K562 (cell line): ENCODE measurements at regions not wholly inside any gene's neighbourhood (a gene's known extent, or its start where the extent isn't known, plus 50 kb on each side); places are given as distances from the start of the nearest gene placed in this dataset.

Experiments used
- ATAC-seq: fragments of 200-7000 bp; cut with Tn5 transposase; 3 replicates; pipeline ENCODE4 v1.9.1; 2020; ENCODE audit warnings: moderate library complexity
- BruUV-seq: library from RNA; stranded (reverse); fragments of 400-500 nt; replicated peaks from 2 replicates; lab custom pipeline; 2021; lab: Mats Ljungman, UMichigan
- CTCF ChIA-PET: fragments of 300-600 bp; formaldehyde crosslinking; extraction: SDS; loops from one replicate; lab custom pipeline; 2021; ENCODE audit warnings: low intra/inter-chr PET ratio; lab: Yijun Ruan, JAX
- POLR2A ChIA-PET: fragments of 300-600, 350-650 bp; sonication (Branson Sonifier 250); formaldehyde crosslinking; extraction: SDS; loops from one replicate; lab custom pipeline; 2021; ENCODE audit warnings: antibody characterized with exemption, inconsistent platforms; lab: Yijun Ruan, JAX
- DNase-seq, 4 experiments: peaks; one replicate each; pipeline versions ENCODE4 v3.0.0 to v3.0.0-alpha.2; 2011 to 2018; ENCODE audit warnings: low spot score in 3 of 4, mixed read lengths in 3 of 4; ENCODE audit errors: extremely low read depth in 1 of 4
- FAIRE-seq: peaks from 2 replicates; lab custom pipeline; 2011; peaks lifted over from hg19 to GRCh38; lab: Jason Lieb, UNC
- H2AFZ ChIP-seq: 2 replicates; pipeline ENCODE4 v1.6.0; 2011; ENCODE audit warnings: low read depth, low read length, control low read depth, inconsistent platforms
- H3K27ac ChIP-seq: fragments of 200-600 bp; 3 replicates; pipeline ENCODE4 v1.8.0; 2011; ENCODE audit warnings: low read depth, mild to moderate bottlenecking, control low read depth, inconsistent platforms, low read length, moderate library complexity, mixed read lengths; ENCODE audit errors: extremely low read depth
- H3K27me3 ChIP-seq, 2 experiments: fragments of 300-600 bp in 1 of 2; 2 replicates in 1 of 2; 3 replicates in 1 of 2; pipeline versions ENCODE4 v1.6.0 to v1.8.0; 2011; ENCODE audit warnings: inconsistent platforms in 2 of 2, low read length in 2 of 2, mild to moderate bottlenecking in 1 of 2, mixed read lengths in 1 of 2, moderate library complexity in 1 of 2; ENCODE audit not compliant: control insufficient read depth in 2 of 2, insufficient read depth in 2 of 2
- H3K36me3 ChIP-seq: fragments of 300-600 bp; 3 replicates; pipeline ENCODE4 v1.8.0; 2011; ENCODE audit warnings: mild to moderate bottlenecking, low read length, inconsistent platforms; ENCODE audit not compliant: control insufficient read depth, insufficient read depth
- H3K4me1 ChIP-seq, 2 experiments: fragments of 200-600 bp in 1 of 2; replicated peaks in 1 of 2; 2 replicates in 1 of 2; 3 replicates in 1 of 2; pipeline versions ENCODE4 v1.5.1 to v1.8.0; 2011; ENCODE audit warnings: inconsistent platforms in 2 of 2, low read length in 2 of 2, mild to moderate bottlenecking in 1 of 2, mixed read lengths in 1 of 2, moderate library complexity in 1 of 2; ENCODE audit not compliant: control insufficient read depth in 2 of 2, insufficient read depth in 2 of 2
- H3K4me2 ChIP-seq: 2 replicates; pipeline ENCODE4 v1.6.1; 2011; ENCODE audit warnings: low read length, control low read depth, inconsistent platforms, mixed read lengths; ENCODE audit not compliant: insufficient read depth
- H3K4me3 ChIP-seq: fragments of 200-600 bp; sonication (generic), shearing (Covaris generic); 2 replicates; pipeline ENCODE4 v1.5.1; 2016; ENCODE audit warnings: control low read depth, inconsistent platforms
- H3K79me2 ChIP-seq: fragments of 200-600 bp; 3 replicates; pipeline ENCODE4 v1.8.0; 2011; ENCODE audit warnings: low read length, inconsistent platforms; ENCODE audit not compliant: control insufficient read depth, insufficient read depth
- H3K9ac ChIP-seq, 2 experiments: 2 replicates each; pipeline versions ENCODE4 v1.6.0 to v1.6.1; 2011; ENCODE audit warnings: low read depth in 2 of 2, low read length in 2 of 2, control low read depth in 1 of 2, inconsistent platforms in 1 of 2, mild to moderate bottlenecking in 1 of 2, mixed read lengths in 1 of 2; ENCODE audit not compliant: insufficient read depth in 1 of 2
- H3K9me1 ChIP-seq: one replicate; pipeline ENCODE4 v1.6.0; 2011; ENCODE audit warnings: inconsistent platforms, mild to moderate bottlenecking, low read length, moderate library complexity; ENCODE audit not compliant: control insufficient read depth, insufficient read depth
- H3K9me3 ChIP-seq: replicated peaks from 2 replicates; pipeline ENCODE4 v1.5.1; 2011; ENCODE audit warnings: low read depth, low read length, inconsistent platforms; ENCODE audit not compliant: control insufficient read depth, insufficient read depth
- H4K20me1 ChIP-seq: replicated peaks from 2 replicates; pipeline ENCODE4 v1.6.1; 2011; ENCODE audit warnings: low read length, inconsistent platforms, mixed read lengths; ENCODE audit not compliant: control insufficient read depth, insufficient read depth
- CEBPB ChIP-seq: fragments of 450-650 bp; IDR thresholded peaks from 2 replicates; pipeline ENCODE4 v1.6.1; 2016; ENCODE audit warnings: missing genetic modification characterization, missing compliant biosample characterization
- FIP1L1 ChIP-seq: fragments of 200-400 bp; formaldehyde crosslinking; IDR thresholded peaks from 2 replicates; pipeline ENCODE4 v1.6.1; 2018; ENCODE audit warnings: mild to moderate bottlenecking, low read depth, low read length; ENCODE audit not compliant: poor library complexity, severe bottlenecking
- KDM1A ChIP-seq, 2 experiments: fragments of 450-650 bp; IDR thresholded peaks; 2 replicates each; pipeline ENCODE4 v1.6.1; 2016; ENCODE audit warnings: mild to moderate bottlenecking in 2 of 2
- RBM15 ChIP-seq: fragments of 200-400 bp; formaldehyde crosslinking; IDR thresholded peaks from 2 replicates; pipeline ENCODE4 v1.6.1; 2018; ENCODE audit warnings: mild to moderate bottlenecking, low read length, moderate library complexity; ENCODE audit not compliant: insufficient read depth
- TCF3 ChIP-seq: sonication (generic); formaldehyde crosslinking; IDR thresholded peaks from 2 replicates; pipeline ENCODE4 v1.4.0; 2020; ENCODE audit warnings: mild to moderate bottlenecking, missing genetic modification reagents
- TOE1 ChIP-seq, 2 experiments: fragments of 450-650 bp in 1 of 2; sonication (generic) in 1 of 2; formaldehyde crosslinking in 1 of 2; IDR thresholded peaks; 2 replicates each; pipeline versions ENCODE4 v1.7.1 to v1.8.0; 2016 to 2022; ENCODE audit warnings: borderline replicate concordance in 2 of 2, mild to moderate bottlenecking in 2 of 2, antibody characterized with exemption in 1 of 2, inconsistent platforms in 1 of 2, low read depth in 1 of 2, missing genetic modification reagents in 1 of 2, moderate library complexity in 1 of 2
- ZBED1 ChIP-seq: IDR thresholded peaks from 2 replicates; pipeline ENCODE4 v1.6.1; 2014
- WGBS: fragments of 100-300 bp; shearing (Covaris generic); methylation state at CpG from one replicate; pipeline ENCODE4 v1.1.6; 2016; ENCODE audit warnings: low coverage, mixed read lengths; ENCODE audit not compliant: insufficient coverage; ENCODE audit errors: missing lambda C conversion rate; 5-methylcytosine and 5-hydroxymethylcytosine counted together
- in situ Hi-C: fragments of 300-500 bp; cut with MboI; formaldehyde crosslinking; loops from 4 replicates; pipeline ENCODE4 v1.15.0; 2018; ENCODE audit warnings: inconsistent platforms, mixed read lengths
- intact Hi-C: fragments of 100-400 bp; cut with micrococcal nuclease; formaldehyde crosslinking; loops from 2 replicates; pipeline ENCODE4 v1.14.2; 2022
- TF ChIP-seq, protein P1 (sequence below): sonication (generic); formaldehyde crosslinking; IDR thresholded peaks from 2 replicates; pipeline ENCODE4 v1.8.1; 2023; ENCODE audit warnings: missing genetic modification reagents, mild to moderate bottlenecking, borderline replicate concordance
- TF ChIP-seq, protein P2 (sequence below): fragments of 450-650 bp; IDR thresholded peaks from 2 replicates; pipeline ENCODE4 v1.6.1; 2017; ENCODE audit warnings: antibody characterized with exemption, mild to moderate bottlenecking
- TF ChIP-seq, protein P3 (sequence below): fragments of 450-650 bp; IDR thresholded peaks from 2 replicates; pipeline ENCODE4 v1.6.1; 2014; ENCODE audit warnings: low read depth, mild to moderate bottlenecking, moderate library complexity, borderline replicate concordance
- TF ChIP-seq, protein P4 (sequence below): fragments of 250-450 bp; sonication (Bioruptor Pico); IDR thresholded peaks from 2 replicates; pipeline ENCODE4 v1.8.0; 2021; ENCODE audit warnings: moderate library complexity, mild to moderate bottlenecking, inconsistent platforms

DNA sequence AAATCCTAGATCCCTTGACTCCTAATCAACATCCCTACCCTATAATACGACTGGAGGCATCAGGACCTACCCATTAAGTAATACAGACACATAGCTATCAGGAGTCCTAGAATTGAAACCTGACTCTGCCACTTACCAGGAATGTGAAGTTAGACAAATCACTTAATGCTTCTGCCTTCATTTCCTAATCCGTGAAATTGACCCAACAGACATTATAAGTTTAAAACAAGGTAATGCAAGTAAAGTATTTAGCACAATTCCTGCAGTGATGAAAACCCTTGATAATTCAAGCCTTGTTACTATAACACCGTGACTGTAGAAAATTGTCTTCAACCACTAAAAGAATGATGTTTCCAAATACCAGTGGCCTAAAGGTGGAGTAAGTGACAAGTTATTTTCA lies 150.2 kb downstream of the KCNJ2 start:
- Histone ChIP-seq H3K79me2 (no peaks in the 10 kb centered on the region), H3K27ac (no peak overlapping the region), H3K4me2 (no peak overlapping the region), H3K9ac (no peak overlapping the region), H3K9me3 (no peaks in the 10 kb centered on the region), H3K4me3 (no peak overlapping the region), H3K27me3 (no peaks in the 10 kb centered on the region), H2AFZ (no peak overlapping the region), H3K4me1 (no peaks in the 10 kb centered on the region), H4K20me1 (no peaks in the 10 kb centered on the region), H3K36me3 (no peaks in the 10 kb centered on the region), H3K9me1 (no peaks in the 10 kb centered on the region)
- in situ Hi-C loops, result no loop called here
- ATAC-seq (no peak), DNase-seq (no peak), FAIRE-seq (no peak)
- ChIA-PET POLR2A (no interaction called here), CTCF (no interaction called here)
- BruUV-seq, result no TSS peak
- intact Hi-C loops, result no loop called here
- no peak for TF ChIP-seq TOE1 (IDR thresholded peaks at IDR 0.05; ENCODE audit: borderline replicate concordance)
- TF ChIP-seq TOE1 (CRISPR knock-in tag; IDR thresholded peaks at IDR 0.05; ENCODE audit: borderline replicate concordance, low read depth), result no peak
- no peak for TF ChIP-seq KDM1A (IDR thresholded peaks at IDR 0.05)
- TF ChIP-seq, protein P1, sequence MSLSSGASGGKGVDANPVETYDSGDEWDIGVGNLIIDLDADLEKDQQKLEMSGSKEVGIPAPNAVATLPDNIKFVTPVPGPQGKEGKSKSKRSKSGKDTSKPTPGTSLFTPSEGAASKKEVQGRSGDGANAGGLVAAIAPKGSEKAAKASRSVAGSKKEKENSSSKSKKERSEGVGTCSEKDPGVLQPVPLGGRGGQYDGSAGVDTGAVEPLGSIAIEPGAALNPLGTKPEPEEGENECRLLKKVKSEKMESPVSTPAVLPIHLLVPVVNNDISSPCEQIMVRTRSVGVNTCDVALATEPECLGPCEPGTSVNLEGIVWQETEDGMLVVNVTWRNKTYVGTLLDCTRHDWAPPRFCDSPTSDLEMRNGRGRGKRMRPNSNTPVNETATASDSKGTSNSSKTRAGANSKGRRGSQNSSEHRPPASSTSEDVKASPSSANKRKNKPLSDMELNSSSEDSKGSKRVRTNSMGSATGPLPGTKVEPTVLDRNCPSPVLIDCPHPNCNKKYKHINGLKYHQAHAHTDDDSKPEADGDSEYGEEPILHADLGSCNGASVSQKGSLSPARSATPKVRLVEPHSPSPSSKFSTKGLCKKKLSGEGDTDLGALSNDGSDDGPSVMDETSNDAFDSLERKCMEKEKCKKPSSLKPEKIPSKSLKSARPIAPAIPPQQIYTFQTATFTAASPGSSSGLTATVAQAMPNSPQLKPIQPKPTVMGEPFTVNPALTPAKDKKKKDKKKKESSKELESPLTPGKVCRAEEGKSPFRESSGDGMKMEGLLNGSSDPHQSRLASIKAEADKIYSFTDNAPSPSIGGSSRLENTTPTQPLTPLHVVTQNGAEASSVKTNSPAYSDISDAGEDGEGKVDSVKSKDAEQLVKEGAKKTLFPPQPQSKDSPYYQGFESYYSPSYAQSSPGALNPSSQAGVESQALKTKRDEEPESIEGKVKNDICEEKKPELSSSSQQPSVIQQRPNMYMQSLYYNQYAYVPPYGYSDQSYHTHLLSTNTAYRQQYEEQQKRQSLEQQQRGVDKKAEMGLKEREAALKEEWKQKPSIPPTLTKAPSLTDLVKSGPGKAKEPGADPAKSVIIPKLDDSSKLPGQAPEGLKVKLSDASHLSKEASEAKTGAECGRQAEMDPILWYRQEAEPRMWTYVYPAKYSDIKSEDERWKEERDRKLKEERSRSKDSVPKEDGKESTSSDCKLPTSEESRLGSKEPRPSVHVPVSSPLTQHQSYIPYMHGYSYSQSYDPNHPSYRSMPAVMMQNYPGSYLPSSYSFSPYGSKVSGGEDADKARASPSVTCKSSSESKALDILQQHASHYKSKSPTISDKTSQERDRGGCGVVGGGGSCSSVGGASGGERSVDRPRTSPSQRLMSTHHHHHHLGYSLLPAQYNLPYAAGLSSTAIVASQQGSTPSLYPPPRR, result no peak
- TF ChIP-seq, protein P2, sequence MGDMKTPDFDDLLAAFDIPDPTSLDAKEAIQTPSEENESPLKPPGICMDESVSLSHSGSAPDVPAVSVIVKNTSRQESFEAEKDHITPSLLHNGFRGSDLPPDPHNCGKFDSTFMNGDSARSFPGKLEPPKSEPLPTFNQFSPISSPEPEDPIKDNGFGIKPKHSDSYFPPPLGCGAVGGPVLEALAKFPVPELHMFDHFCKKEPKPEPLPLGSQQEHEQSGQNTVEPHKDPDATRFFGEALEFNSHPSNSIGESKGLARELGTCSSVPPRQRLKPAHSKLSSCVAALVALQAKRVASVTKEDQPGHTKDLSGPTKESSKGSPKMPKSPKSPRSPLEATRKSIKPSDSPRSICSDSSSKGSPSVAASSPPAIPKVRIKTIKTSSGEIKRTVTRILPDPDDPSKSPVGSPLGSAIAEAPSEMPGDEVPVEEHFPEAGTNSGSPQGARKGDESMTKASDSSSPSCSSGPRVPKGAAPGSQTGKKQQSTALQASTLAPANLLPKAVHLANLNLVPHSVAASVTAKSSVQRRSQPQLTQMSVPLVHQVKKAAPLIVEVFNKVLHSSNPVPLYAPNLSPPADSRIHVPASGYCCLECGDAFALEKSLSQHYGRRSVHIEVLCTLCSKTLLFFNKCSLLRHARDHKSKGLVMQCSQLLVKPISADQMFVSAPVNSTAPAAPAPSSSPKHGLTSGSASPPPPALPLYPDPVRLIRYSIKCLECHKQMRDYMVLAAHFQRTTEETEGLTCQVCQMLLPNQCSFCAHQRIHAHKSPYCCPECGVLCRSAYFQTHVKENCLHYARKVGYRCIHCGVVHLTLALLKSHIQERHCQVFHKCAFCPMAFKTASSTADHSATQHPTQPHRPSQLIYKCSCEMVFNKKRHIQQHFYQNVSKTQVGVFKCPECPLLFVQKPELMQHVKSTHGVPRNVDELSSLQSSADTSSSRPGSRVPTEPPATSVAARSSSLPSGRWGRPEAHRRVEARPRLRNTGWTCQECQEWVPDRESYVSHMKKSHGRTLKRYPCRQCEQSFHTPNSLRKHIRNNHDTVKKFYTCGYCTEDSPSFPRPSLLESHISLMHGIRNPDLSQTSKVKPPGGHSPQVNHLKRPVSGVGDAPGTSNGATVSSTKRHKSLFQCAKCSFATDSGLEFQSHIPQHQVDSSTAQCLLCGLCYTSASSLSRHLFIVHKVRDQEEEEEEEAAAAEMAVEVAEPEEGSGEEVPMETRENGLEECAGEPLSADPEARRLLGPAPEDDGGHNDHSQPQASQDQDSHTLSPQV, result no peak
- no peak for TF ChIP-seq CEBPB (tag)
- no peak for TF ChIP-seq TCF3
- TF ChIP-seq ZBED1, result no peak
- TF ChIP-seq, protein P3, sequence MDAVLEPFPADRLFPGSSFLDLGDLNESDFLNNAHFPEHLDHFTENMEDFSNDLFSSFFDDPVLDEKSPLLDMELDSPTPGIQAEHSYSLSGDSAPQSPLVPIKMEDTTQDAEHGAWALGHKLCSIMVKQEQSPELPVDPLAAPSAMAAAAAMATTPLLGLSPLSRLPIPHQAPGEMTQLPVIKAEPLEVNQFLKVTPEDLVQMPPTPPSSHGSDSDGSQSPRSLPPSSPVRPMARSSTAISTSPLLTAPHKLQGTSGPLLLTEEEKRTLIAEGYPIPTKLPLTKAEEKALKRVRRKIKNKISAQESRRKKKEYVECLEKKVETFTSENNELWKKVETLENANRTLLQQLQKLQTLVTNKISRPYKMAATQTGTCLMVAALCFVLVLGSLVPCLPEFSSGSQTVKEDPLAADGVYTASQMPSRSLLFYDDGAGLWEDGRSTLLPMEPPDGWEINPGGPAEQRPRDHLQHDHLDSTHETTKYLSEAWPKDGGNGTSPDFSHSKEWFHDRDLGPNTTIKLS, result no peak
- no peak for TF ChIP-seq RBM15
- no peak for TF ChIP-seq FIP1L1
- TF ChIP-seq, protein P4, sequence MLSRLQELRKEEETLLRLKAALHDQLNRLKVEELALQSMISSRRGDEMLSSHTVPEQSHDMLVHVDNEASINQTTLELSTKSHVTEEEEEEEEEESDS (CRISPR knock-in tag), result no peak
- 0% methylated on average over 3 of the region's 3 CpGs for WGBS
